GM21529 (cell line): ENCODE measurements at regions not wholly inside any gene's neighbourhood (a gene's known extent, or its start where the extent isn't known, plus 50 kb on each side); places are given as distances from the start of the nearest gene placed in this dataset.

Source experiments
- ATAC-seq: cut with Tn5 transposase; IDR thresholded peaks from one replicate; pipeline ENCODE4 v1.9.1; 2021; ENCODE audit not compliant: unreplicated experiment

DNA sequence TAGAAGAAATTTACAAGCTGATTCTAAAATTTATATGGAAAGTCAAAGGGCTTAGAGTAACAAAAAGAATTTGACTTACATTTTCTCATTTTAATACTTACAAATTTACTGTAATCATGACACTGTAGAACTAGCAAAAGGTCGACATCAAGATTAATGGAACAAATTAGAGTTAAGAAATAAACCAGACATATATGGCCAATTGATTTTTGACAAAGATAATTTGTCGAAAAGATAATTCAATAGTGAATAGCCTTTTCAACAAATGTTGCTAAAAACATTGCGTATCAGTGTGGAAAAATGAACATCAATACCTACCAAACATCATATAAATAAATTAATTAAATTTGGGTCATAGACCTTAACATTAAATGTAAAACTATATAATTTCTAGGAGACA is 955.5 kb upstream of the AUTS2 start:
- ATAC-seq = no peak

DNA sequence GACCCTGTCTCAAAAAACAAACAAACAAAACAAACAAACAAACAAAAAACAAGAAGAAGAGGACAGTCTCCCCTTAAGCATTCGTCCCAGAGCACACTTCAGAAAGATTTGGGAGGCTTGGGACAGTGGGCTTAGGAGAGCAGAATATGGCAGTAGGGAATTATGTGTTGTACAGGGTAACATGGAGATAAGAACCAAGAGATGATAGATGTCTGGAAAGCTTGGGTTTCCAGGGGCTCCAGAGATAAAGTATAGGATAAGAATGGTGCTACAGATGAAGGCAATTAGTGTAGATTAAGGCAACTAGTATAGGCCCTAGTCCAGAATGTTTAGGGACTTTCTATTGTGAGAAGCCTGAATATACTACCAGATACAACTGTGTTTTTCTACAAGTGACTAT is 934.9 kb upstream of the AUTS2 start:
- ATAC-seq = no peak

DNA sequence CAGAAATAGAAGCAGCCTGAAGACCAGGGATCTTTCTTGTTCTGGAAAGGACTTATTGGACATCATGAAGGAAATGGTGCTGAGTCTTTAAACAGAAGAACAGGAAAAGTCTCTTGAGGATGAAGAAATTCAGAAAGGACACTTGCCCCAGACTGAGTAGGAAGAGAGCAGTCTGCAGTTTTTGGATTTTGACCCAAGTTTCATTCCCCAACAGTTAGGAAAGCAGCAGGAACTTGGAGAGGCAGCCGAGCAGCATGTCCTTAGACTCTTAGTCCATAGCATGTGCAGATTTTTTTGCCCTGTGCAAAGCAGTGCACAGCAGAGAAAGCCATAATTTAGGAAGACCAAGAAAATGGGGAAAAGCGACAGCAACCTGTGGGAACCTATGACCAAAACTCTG is 927.2 kb upstream of the AUTS2 start:
- ATAC-seq = no peak

DNA sequence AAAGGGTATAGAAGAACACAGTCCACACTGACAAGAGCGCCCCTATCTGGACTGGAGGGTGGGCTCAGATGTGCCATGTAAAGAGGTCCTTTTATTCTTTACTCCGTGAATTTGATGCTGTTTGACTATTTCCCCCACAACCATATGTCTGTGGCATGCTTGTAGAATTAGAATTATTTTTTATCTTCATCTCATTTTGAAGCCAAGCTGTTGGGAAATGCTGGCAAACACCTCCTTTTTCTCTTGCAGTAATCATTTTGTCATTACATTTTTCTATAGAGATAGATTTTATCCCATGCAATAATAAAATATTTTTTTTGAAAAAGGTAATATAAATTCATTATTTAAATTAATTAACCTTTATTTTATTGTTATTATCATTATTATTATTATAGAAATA is 926.6 kb upstream of the AUTS2 start:
- no peak for ATAC-seq

DNA sequence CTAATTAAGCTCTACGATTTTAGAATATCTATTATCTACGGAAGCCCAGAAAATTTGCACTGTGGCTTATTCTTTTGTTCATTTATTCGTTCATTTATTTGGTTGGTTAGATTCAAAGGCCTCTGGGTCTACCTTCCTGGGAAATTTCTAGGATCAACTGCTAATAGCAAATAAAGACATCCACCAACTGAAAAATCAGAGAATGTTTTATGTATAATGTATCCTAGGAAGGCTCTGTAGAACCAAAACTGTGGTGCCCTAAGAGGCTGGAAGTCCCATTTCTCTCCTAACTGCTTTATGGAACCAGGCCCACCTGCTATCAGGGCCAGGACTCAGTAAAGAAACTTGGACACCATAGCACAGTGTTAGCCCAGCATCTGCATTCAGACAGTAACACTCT is 923.4 kb upstream of the AUTS2 start:
- no peak for ATAC-seq

DNA sequence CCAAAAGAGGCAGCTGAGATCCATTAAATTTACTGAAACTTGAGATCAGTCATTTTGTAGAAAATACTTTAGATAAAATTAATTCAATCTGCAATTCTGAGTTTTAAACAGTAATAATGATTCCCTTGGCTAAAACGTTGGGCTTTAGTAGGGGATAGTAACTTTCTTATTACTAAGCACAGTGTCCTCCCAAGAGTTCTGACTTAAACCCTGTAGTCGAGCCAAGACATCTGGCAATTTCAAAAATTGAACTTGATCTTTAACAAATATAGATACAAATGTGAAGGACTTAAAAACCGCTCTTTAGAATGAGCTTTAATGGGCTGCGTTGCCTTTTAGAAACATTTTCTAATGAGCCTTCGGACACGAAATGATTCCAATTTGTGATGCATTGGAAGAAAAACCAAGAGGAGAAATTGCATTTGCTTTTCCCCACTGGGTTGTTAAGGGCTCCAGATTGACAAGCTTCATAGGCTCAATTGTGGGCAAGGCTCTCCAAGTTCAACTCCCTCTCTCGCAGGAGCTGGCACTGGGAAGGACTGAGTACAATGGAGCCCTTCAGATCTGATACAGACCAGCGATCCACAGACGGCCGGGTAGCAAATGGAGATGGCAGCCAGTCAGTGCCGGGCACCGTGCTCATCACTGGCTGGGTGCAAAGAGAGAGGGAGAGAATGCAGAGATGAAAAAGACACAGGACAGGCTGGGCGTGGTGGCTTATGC is 921.3 kb upstream of the AUTS2 start:
- ATAC-seq = no peak

DNA sequence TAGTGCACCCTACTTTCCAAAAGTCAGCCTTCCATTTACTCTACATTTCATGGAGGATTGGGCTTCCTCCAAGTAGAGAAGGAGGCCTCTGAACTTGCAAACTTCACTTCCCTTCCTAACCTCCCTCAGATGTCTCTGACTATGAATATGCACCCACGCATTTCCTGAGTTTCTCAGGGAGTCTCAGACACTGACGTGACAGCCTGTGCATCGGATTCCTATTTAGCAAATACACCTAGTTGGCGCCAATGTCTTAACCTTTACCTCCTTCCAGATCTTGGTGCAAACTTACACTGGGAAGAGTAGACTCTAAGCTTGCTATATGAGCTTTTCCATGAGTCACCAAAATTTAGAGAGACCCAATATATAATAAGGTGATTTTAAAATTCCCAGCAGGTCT is 920.1 kb upstream of the AUTS2 start:
- no peak for ATAC-seq

DNA sequence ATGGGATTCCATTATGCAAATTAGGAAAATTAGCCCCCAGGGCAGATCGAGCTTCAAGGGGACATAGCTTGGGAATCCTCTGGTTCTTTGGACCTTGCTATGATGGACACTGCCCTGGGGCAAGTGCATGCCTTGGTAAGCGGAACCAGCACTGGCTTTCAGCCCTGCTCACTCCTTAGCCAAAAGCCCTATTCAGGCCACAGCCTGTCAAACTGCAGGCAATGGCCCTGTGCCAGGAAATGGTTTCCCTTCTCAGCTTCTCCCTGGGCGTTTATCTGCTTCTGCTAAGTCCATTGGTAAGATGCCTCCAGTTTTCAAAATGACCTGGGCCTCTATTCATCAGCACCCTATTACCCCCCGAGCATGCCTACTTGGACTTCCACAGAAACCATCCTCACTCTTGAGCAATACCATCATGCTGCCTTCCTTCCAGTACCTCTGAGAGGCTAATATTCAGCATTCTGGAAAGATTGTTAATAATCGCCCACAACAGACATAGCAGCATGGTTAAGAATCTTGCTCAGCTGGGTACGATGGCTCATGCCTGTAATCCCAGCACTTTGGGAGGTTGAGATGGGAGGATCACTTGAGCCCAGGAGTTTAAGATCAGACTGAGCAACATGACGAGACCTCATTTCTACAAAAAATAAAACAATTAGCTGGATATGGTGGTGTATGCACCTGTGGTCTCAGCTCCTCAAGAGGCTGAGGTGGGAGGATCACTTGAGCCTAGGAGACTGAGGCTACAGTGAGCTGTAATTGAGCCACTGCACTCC is 918.6 kb upstream of the AUTS2 start:
- ATAC-seq = no peak

DNA sequence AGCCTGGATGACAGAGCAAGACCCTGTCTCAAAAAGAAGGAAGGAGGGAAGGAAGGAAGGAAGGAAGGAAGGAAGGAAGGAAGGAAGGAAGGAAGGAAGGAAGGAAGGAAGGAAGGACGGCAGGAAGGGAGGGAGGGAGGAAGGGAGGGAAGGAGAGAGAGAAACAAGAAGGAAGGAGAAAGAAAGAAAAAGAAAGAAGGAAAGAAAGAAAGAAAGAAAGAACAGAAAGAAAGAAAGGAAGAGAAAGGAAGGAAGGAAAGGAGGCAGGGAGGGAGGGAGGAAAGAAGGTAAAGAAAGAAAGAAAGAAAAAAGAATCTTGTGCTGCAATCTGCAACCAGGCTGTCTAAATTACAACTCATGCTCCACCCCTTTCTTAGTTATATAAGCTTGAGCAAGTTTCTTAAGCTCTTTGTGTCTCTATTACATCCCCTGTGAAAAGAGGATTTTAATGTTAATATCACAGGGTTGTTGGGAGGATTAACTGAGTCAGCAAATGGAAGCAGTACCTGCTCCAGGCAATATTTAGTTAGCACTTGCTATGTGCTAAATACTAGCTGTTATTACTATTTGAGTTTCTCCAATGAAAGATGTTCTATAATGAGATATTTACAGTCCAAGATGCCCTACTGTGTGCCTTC is 917.9 kb upstream of the AUTS2 start:
- ATAC-seq = no peak

DNA sequence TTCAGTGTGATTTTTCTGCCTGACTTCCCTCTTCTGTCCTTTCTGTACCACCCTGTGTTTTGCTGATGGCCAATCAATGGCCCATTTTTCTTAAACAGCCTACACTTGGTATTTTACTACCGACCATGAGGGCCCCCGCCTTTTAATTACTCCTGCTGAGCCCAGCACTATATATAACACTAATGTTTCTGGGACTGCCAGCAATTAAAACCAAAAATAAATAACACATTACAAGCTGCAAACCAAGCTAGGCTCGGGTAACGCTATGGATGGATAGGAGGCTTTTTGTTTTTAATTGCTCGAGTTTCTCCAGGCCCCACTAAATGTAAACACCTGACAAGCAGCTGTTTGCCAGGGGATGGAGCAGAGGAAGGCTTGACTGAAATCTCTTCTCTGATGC is 915.4 kb upstream of the AUTS2 start:
- no peak for ATAC-seq

DNA sequence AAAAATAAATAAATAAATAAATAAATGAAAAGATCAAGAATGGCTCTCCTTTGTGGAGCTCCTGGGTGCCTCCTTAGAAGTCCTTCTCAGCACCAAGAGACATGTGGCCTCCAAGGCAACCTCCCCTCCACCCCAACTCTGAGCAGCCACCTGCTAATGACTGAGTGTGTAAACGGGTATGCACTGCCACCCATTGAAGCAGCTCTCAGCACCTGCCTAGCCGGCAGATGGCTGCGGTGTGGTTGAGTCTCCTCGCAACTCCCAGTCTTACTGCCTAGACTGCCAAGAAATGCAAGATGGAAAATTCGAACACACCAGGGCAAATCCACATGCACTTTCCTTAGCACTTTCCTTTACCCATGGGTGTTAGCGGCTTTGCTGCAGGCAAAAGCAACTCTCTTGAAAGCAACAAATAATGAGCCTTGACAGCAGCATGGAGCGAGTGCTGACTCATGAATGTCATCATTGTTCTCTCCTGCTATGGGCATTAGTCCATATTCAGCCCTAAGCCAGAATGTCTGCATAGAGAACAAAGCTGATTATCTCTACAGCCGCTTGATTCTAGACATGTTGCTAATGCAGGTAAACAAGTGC is 913.9 kb upstream of the AUTS2 start:
- no peak for ATAC-seq

DNA sequence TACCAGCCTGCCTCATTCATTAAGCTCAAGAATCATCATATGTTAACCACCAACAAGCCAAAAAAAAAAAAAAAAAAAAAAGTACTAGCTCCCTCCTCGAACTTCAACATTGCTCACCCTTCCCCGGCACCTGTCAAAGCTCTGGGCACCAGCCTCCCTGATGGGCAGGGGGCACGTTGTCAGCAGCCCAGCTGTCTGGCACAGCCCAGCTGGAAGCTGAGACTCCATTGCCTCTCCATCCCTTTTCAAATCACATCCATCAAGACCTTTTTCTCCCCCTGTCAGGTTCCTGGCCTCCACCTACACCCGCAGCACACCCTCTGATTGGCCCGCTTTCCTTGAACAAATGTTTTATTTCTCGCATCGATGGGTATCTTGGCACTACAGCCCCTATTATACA is 913.3 kb upstream of the AUTS2 start:
- no peak for ATAC-seq

DNA sequence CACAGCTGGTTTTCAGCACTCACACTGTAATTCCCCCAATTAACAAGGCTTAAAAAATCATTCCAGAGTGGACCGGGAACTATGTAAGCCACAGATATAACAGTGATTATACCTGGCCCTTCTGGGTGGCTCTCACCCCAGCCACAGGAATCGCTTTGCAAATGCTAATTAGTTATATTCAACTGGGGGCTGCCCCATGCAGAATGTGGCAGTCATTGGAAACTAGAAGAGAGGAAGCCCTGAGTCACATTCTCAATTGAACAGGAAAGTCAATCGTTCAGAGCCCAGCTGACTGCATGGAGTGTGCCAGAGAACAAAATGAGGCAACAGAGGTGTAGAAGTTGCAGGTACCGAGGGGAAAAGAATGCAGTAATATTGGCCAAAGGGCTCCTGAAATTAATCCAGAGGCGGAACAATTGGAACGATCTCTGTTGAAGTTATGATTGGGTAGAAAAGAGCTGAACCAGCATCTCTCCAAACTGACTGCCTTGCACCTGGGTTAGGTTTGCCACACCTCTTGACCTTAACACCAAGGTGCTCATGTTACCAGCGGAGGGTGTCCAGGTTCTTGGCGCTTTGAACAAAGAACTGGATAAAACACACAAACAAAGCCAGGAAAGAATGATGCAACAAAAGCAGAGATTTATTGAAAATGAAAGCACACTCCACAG is 909.7 kb upstream of the AUTS2 start:
- ATAC-seq = no peak

DNA sequence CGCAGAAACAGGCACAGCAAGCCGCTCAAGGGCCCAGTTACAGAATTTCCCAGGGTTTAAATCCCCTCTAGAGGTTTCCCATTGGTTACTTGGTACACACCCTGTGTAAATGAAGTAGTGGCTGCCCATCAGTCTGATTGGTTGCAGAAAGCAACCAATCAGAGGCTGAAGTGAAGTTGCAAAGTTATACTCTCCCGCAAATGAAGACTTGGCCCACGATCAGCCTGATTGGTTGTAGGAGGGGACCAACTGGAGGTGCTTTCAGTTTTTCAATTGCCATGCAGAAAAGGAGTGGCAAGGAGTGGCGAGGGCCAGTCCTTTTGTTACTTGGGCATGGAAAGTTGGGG is 909.2 kb upstream of the AUTS2 start:
- no peak for ATAC-seq

DNA sequence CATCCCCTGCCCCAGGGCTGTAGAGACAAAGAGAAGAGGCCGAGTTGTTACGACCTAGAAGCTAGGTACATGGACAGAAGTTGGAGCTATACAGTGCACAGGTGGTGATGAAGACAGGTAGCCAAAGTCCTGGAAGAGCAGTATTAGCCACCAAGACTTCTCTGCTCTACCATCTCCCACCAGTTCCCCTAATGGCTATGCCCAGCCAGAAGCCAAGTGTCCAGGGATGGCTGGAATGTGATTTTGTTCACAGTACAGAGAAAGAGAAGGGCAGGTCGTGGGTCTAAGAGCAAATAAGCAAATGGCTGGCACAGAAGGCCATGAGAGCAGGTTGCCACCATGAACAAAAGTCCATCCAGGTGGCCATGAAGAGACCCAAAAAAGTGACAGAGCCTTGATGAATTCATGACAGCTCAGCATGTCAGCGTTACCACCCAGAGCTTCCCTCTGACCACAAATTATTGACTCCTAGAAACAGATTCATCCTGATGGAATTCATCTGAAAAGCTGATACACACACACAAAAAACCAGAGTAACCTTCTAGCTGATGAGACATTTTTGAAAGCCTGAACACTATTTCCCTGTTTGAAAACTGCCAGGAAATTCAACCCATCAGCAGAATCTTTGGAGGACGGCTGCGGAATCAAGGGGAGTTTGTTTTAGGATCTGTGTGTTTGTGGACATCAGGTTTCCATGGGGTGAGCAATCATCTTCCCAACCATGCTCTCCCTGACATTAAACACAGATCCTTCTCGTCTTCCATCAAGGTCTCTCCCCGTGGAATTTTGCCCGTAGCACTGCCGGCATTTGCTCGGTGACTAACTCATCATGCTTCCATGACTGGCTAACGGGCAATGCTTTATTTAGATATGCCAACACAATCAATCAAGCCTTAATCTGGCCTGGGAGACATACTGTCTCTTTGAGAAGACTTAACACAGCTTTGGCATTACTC is 906.7 kb upstream of the AUTS2 start:
- no peak for ATAC-seq

DNA sequence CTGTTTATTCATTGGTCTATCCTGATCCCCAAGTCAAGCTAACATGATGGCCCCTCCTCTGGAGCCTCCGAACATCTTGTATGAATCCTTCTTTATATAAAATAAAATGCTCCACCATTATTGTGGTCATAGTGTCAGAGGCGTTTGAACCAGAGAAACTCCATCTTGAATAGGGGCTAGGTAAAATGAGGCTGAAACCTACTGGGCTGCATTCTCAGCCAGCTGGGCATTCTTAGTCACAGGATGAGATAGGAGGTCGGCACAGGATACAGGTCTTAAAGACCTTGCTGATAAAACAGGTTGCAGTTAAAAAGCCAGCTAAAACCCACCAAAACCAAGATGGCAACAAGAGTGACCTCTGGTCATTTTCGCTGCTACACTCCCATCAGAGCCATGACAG is 905.8 kb upstream of the AUTS2 start:
- ATAC-seq = no peak

DNA sequence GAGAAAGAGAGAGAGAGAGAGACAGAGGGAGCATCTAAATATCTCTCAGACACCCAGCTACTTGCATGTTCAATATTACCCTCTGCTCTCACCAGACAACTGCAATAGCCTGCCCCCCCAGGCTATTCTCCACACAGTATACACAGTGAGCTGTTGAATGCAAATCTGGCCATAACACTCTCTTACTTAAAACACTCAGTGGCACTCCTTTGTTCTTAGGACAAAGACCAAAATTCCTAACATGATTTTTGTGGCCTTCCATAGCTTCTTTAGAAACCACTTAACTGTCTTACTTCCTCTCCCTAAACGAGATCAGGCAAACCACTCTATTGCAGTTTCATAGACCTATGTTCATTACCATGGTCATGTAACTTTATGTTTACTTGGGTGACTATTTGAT is 903.6 kb upstream of the AUTS2 start:
- no peak for ATAC-seq

DNA sequence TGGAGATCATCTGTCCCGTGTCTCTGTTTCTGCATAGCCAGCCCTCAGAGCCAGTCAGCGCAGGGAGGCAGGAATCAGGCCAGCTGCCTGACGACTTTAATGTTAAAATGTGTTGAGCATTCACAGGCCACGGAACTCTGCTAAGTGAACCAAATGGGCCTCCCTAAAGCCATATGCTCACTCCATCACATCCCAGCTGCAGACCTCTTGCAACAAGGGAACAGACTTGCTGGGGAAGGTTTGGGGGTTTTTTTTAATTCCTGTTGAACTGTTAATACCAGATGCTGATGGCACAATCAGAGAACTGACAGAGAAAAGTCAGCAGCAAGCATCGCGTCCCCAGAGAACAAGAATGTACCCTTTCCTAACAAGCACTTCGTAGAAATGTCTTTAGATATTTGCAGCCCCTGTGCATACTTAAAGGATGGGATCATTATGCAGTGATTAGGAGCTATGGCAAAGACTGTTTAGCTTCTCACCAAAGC is 900.4 kb upstream of the AUTS2 start:
- no peak for ATAC-seq

DNA sequence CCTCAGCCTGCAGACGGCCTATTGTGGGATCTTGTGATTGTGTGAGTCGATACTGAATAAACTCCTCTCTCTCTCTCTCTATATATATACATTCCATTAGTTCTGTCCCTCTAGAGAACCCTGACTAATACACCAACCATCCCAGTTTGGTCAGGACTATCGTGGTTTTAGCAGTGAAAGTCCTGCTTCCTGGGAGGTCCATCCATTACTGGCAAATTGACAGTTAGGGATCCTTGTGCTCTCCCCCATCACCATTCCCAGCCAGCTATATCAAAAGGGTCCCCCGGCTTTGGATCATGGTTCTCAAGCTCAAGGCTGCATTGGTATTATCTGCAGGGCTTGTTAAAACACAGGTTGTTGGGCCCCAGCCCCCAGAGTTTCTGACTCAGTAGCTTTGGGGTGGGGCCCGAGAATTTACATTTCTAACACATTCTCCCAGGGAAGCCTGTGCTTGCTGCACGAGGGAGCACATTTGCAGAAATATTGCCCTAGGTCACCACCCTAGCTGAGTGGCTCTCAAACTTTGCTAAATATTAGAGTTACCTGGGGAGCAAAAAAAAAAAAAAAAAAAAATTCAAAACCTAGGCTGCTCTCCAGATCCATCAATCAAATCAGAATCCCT is 899.1 kb upstream of the AUTS2 start:
- ATAC-seq = no peak

DNA sequence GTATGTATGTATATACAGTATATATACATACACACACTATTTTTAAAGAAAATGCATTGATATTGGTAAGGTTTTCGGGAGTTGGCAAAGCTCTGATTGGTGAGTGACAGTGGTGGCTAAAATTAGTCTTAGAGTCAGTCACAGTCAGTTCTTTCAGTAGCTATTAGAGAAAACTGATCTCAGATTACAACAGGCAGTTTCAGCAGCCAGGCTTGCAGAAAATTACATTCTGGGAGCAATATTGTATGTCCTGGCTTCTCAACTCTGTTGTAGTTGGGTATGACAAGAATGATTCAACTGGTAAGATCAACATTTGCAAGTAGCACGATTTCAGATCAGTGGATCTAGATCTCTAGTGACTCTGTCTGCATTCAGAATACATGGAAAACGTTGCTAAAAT is 897.9 kb upstream of the AUTS2 start:
- no peak for ATAC-seq
